Upper lobe of left lung (tissue), 6 donors: ENCODE measurements at regions not wholly inside any gene's neighbourhood (a gene's known extent, or its start where the extent isn't known, plus 50 kb on each side); places are given as distances from the start of the nearest gene placed in this dataset.

ENCODE experiments used
- ATAC-seq, 2 donors: fragments of 200-7000 bp; cut with Tn5 transposase; one replicate each; pipeline ENCODE4 v1.9.1; 2022; ENCODE audit warnings: mild to moderate bottlenecking in 2 of 2, moderate library complexity in 2 of 2; ENCODE audit not compliant: low FRiP score in 2 of 2
- DNase-seq, 2 donors: peaks; one replicate each; pipeline ENCODE4 v3.0.0-alpha.2; 2019 to 2020
- H3K27ac ChIP-seq, 4 donors: fragments of 200-600 bp; sonication (generic); one replicate each; pipeline ENCODE4 v1.5.1; 2016 to 2019
- H3K27me3 ChIP-seq, 4 donors: fragments of 200-600 bp; sonication (generic); one replicate each; pipeline ENCODE4 v1.5.1; 2017 to 2019
- H3K36me3 ChIP-seq, 4 donors: fragments of 200-600 bp; sonication (generic); one replicate each; pipeline ENCODE4 v1.5.1; 2016 to 2019
- H3K4me1 ChIP-seq, 4 donors: fragments of 200-600 bp; sonication (generic); one replicate each; pipeline ENCODE4 v1.5.1; 2018 to 2019
- H3K4me3 ChIP-seq, 4 donors: fragments of 200-600 bp; sonication (generic); one replicate each; pipeline ENCODE4 v1.5.1; 2017 to 2019; ENCODE audit warnings: mild to moderate bottlenecking in 2 of 4, moderate library complexity in 1 of 4
- H3K9me3 ChIP-seq, 4 donors: fragments of 200-600 bp; sonication (generic); one replicate each; pipeline ENCODE4 v1.5.1; 2018 to 2019
- CTCF ChIP-seq, 6 experiments: fragments of 450-650 bp in 4 of 6; fragments of 200-600 bp in 2 of 6; sonication (generic) in 2 of 6; IDR thresholded peaks; one replicate each; pipeline ENCODE4 v1.5.1; 2016 to 2019; ENCODE audit warnings: antibody characterized with exemption in 6 of 6
- EP300 ChIP-seq, 4 donors: sonication (generic); formaldehyde crosslinking; IDR thresholded peaks; one replicate each; pipeline ENCODE4 v1.5.1; 2017; ENCODE audit warnings: antibody characterized with exemption in 4 of 4, control low read depth in 2 of 4
- POLR2A ChIP-seq, 4 donors: fragments of 450-650 bp; IDR thresholded peaks; one replicate each; pipeline ENCODE4 v1.5.1; 2016 to 2017; ENCODE audit warnings: antibody characterized with exemption in 4 of 4, mild to moderate bottlenecking in 2 of 4
- POLR2AphosphoS5 ChIP-seq, 2 donors: sonication (generic); formaldehyde crosslinking; IDR thresholded peaks; one replicate each; pipeline ENCODE4 v1.5.1; 2017; ENCODE audit warnings: antibody characterized with exemption in 2 of 2
- WGBS, 2 donors: methylation state at CpG; one replicate each; pipeline ENCODE4 v1.1.5; 2017 to 2018; 5-methylcytosine and 5-hydroxymethylcytosine counted together
- donor health status: DM: no; HTN: no; CAD: no; lungs with moderate emphysema.
- donor health status: DM: no; HTN: yes; CAD: no; lungs with severe emphysema.

DNA sequence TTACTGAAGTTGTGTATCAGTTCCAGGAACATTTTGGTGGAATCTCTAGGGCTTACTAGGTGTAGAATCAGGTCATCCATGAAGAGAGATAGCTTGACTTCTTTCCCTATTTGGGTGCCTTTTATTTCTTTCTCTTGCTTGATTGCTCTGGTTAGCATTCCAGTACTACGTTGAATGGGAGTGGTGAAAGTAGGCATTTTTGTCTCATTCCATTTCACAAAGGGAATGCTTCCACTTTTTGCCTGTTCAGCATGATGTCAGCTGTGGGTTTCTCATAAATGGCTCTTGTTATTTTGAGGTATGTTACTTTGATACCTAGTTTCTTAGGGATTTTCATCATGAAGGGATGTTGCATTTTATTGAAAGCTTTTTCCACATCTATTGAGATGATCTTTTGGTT, 195.3 kb downstream of the MOXD1 start:
- Histone ChIP-seq H3K4me3 (no peak overlapping the region), H3K27me3 (no peaks in the 10 kb centered on the region), H3K9me3 (no peaks in the 10 kb centered on the region), H3K27ac (no peak overlapping the region), H3K36me3 (no peaks in the 10 kb centered on the region), H3K4me1 (no peaks in the 10 kb centered on the region)
- DNase-seq = no peak
- WGBS, 2 donors = 80 to 95% methylated on average over 1 of the region's 1 CpG
- TF ChIP-seq CTCF (IDR thresholded peaks at IDR 0.05) (no peak), POLR2A (IDR thresholded peaks at IDR 0.05) (no peak), POLR2AphosphoS5 (IDR thresholded peaks at IDR 0.05) (no peak), EP300 (IDR thresholded peaks at IDR 0.05) (no peak)
- ATAC-seq = no peak

- H3K36me3 ChIP-seq = no peaks in the 10 kb centered on the region
- H3K27ac ChIP-seq = no peak overlapping the region
- no peaks in the 10 kb centered on the region for H3K4me1 ChIP-seq
- WGBS, 2 donors = 72 to 96% methylated on average over 4 of the region's 4 CpGs
- H3K9me3 ChIP-seq = no peaks in the 10 kb centered on the region
- TF ChIP-seq CTCF (IDR thresholded peaks at IDR 0.05) (no peak), POLR2AphosphoS5 (IDR thresholded peaks at IDR 0.05) (no peak), POLR2A (IDR thresholded peaks at IDR 0.05) (no peak), EP300 (IDR thresholded peaks at IDR 0.05) (no peak)
- no peaks in the 10 kb centered on the region for H3K27me3 ChIP-seq
- DNase-seq (no peak), ATAC-seq (no peak)
- H3K4me3 ChIP-seq = no peak overlapping the region
These were observed 196.7 kb downstream of the MOXD1 start for GRCh38 chr6:132204591-132204990.

DNA sequence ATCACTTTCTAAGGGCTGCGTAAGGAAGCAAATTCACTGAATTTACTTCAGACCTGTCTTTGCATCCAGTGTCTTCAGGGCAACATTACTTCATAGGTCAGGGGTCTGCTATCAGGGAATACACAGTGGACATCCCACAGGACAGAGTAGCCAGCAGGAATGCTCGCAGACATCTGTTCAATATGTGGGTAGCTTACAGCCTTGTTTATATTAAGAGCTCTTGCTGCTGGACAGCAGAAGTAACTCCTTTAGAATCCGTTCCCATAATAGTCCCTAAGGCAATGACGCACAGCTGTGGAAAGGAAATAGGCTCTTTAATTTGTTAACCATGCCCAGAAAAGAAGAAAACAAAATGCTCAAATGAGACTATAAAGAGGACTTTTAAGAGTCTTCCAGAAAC, 198.7 kb downstream of the MOXD1 start:
- DNase-seq (no peak), ATAC-seq (peak in 1 of 2 donors; percentile 90)
- TF ChIP-seq POLR2A (IDR thresholded peaks at IDR 0.05) (no peak), EP300 (IDR thresholded peaks at IDR 0.05) (no peak)
- H3K4me3 ChIP-seq = no peak overlapping the region
- no peaks in the 10 kb centered on the region for H3K36me3 ChIP-seq
- no peaks in the 10 kb centered on the region for H3K4me1 ChIP-seq
- 49 to 60% methylated on average over 4 of the region's 4 CpGs for WGBS, 2 donors
- H3K9me3 ChIP-seq = no peaks in the 10 kb centered on the region
- H3K27ac ChIP-seq = no peak overlapping the region
- H3K27me3 ChIP-seq = no peaks in the 10 kb centered on the region

DNA sequence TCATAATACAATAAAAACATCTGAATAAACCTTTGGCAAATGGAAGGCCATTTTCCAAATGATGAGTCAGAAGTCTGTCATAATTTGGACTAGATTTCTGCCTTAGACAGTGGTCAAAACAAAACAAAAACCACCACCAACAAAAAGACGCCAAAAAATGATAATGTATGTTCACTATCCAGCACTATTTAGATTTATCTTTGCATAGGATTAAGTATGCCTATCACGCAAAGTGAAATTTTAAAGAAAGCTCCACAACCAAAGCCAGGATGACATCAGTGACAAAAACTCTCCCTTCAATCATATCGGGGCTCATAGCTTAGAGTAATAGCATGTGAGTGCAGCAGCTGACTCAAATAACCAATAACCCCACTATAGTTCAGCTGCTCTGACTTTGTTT, 201.9 kb downstream of the MOXD1 start:
- no peak overlapping the region for H3K27ac ChIP-seq
- 94 to 95% methylated on average over 3 of the region's 3 CpGs for WGBS, 2 donors
- H3K4me1 ChIP-seq = no peaks in the 10 kb centered on the region
- H3K36me3 ChIP-seq = no peaks in the 10 kb centered on the region
- no peaks in the 10 kb centered on the region for H3K27me3 ChIP-seq
- no peak overlapping the region for H3K4me3 ChIP-seq
- DNase-seq (no peak), ATAC-seq (peak in 1 of 2 donors; percentile 57)
- H3K9me3 ChIP-seq = no peaks in the 10 kb centered on the region
- no peak for TF ChIP-seq POLR2A (IDR thresholded peaks at IDR 0.05)
- no peak for TF ChIP-seq POLR2AphosphoS5 (IDR thresholded peaks at IDR 0.05)
- no peak for TF ChIP-seq EP300 (IDR thresholded peaks at IDR 0.05)
- TF ChIP-seq CTCF (IDR thresholded peaks at IDR 0.05) = no peak

DNA sequence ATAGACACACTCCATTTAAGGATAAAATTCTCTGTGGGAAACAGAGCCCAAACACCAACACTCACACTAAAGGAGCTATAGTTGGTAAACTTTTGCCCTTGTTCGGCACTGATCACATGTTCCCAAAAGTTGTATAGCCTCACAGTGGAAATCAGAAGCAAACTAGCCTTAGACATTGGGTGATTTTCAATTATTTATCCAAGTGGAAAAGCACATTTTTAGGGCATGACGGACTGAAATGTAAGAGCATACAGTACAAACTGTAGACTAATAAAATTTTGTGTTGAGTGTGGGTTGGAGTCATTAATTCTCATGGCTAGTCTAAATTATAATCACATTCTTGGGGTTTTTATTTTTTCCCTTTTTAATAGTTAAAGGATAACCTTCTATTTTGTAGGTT, 202.4 kb downstream of the MOXD1 start:
- H3K4me3 ChIP-seq = no peak overlapping the region
- TF ChIP-seq POLR2A (IDR thresholded peaks at IDR 0.05) = no peak
- no peak for TF ChIP-seq CTCF (IDR thresholded peaks at IDR 0.05)
- no peak for TF ChIP-seq EP300 (IDR thresholded peaks at IDR 0.05)
- TF ChIP-seq POLR2AphosphoS5 (IDR thresholded peaks at IDR 0.05) = no peak
- ATAC-seq = peak in 1 of 2 donors; percentile 73
- H3K9me3 ChIP-seq = no peaks in the 10 kb centered on the region
- H3K27me3 ChIP-seq = no peaks in the 10 kb centered on the region
- H3K36me3 ChIP-seq = no peaks in the 10 kb centered on the region
- H3K27ac ChIP-seq = no peak overlapping the region
- no peak for DNase-seq
- no peaks in the 10 kb centered on the region for H3K4me1 ChIP-seq
- WGBS, 2 donors = 87 to 94% methylated on average over 2 of the region's 2 CpGs
